Tibial nerve (tissue), 4 donors: ENCODE measurements at regions not wholly inside any gene's neighbourhood (a gene's known extent, or its start where the extent isn't known, plus 50 kb on each side); places are given as distances from the start of the nearest gene placed in this dataset.
A peak's percentile ranks its signal among the peaks of the same experiment; 100 is the strongest.

ENCODE experiments used
- DNase-seq, 2 donors: peaks; one replicate each; pipeline ENCODE4 v3.0.0-alpha.2; 2019; ENCODE audit warnings: low spot score in 2 of 2
- H3K27ac ChIP-seq, 4 donors: fragments of 200-600 bp; sonication (generic) in 3 of 4; one replicate each; pipeline ENCODE4 v1.5.1; 2017 to 2019; ENCODE audit warnings: mild to moderate bottlenecking in 1 of 4
- H3K27me3 ChIP-seq, 2 donors: fragments of 200-600 bp; sonication (generic) in 1 of 2; one replicate each; pipeline versions ENCODE4 v1.5.1 to v1.6.0; 2017 to 2019
- H3K36me3 ChIP-seq, 3 donors: fragments of 200-600 bp; sonication (generic); one replicate each; pipeline ENCODE4 v1.5.1; 2018 to 2019
- H3K4me1 ChIP-seq, 4 donors: fragments of 200-600 bp; sonication (generic) in 3 of 4; one replicate each; pipeline ENCODE4 v1.5.1; 2017 to 2019
- H3K4me3 ChIP-seq, 4 donors: fragments of 200-600 bp; sonication (generic) in 3 of 4; one replicate each; pipeline ENCODE4 v1.5.1; 2017 to 2019; ENCODE audit warnings: mild to moderate bottlenecking in 1 of 4, moderate library complexity in 1 of 4
- H3K9me3 ChIP-seq, 4 donors: fragments of 200-600 bp; sonication (generic) in 3 of 4; one replicate each; pipeline ENCODE4 v1.5.1; 2017 to 2019
- EP300 ChIP-seq, 2 donors: sonication (generic); formaldehyde crosslinking; IDR thresholded peaks; one replicate each; pipeline ENCODE4 v1.6.1; 2017; ENCODE audit warnings: antibody characterized with exemption in 2 of 2, mild to moderate bottlenecking in 1 of 2
- POLR2A ChIP-seq, 2 donors: fragments of 450-650 bp; IDR thresholded peaks; one replicate each; pipeline ENCODE4 v1.6.1; 2017; ENCODE audit warnings: antibody characterized with exemption in 2 of 2, mild to moderate bottlenecking in 2 of 2, moderate library complexity in 2 of 2
- WGBS, 2 donors: methylation state at CpG; one replicate each; pipeline ENCODE4 v1.1.5; 2018; 5-methylcytosine and 5-hydroxymethylcytosine counted together
- TF ChIP-seq, protein P1 (sequence below), 5 experiments: fragments of 200-600 bp in 3 of 5; fragments of 450-650 bp in 2 of 5; sonication (generic) in 3 of 5; IDR thresholded peaks; one replicate each; pipeline ENCODE4 v1.5.1; 2016 to 2019; ENCODE audit warnings: antibody characterized with exemption in 5 of 5, mild to moderate bottlenecking in 3 of 5, moderate library complexity in 2 of 5

DNA sequence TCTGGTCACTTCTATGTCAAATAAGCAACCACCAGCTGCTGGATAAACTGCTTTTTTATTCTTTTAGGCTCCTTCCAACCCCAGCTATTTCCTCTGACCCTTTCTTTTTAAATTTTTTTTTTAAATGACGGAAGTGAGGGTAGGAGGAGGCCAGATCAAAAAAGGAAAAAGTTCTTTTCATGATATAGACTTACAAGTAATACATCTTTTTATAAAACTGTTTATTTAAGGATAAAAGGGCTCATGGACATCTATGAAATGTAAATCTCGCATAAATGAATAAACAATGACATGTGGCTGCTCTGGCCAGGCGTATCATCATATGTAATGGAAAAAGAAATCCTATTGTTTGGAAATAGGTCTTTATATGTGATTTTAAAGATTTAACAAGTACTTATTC lies 169.0 kb upstream of the ATP2B1 start:
- 75 to 80% methylated on average over 3 of the region's 3 CpGs for WGBS, 2 donors
- Histone ChIP-seq H3K27ac (no peak overlapping the region), H3K4me1 (peaks cover 0 to 20% (median 3%) of the 10 kb centered on the region in 4 donors), H3K9me3 (no peaks in the 10 kb centered on the region), H3K27me3 (no peaks in the 10 kb centered on the region), H3K4me3 (no peak overlapping the region), H3K36me3 (no peaks in the 10 kb centered on the region)
- no peak for DNase-seq
- TF ChIP-seq POLR2A (IDR thresholded peaks at IDR 0.05) (no peak), EP300 (IDR thresholded peaks at IDR 0.05) (no peak)
- TF ChIP-seq, protein P1, sequence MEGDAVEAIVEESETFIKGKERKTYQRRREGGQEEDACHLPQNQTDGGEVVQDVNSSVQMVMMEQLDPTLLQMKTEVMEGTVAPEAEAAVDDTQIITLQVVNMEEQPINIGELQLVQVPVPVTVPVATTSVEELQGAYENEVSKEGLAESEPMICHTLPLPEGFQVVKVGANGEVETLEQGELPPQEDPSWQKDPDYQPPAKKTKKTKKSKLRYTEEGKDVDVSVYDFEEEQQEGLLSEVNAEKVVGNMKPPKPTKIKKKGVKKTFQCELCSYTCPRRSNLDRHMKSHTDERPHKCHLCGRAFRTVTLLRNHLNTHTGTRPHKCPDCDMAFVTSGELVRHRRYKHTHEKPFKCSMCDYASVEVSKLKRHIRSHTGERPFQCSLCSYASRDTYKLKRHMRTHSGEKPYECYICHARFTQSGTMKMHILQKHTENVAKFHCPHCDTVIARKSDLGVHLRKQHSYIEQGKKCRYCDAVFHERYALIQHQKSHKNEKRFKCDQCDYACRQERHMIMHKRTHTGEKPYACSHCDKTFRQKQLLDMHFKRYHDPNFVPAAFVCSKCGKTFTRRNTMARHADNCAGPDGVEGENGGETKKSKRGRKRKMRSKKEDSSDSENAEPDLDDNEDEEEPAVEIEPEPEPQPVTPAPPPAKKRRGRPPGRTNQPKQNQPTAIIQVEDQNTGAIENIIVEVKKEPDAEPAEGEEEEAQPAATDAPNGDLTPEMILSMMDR (IDR thresholded peaks at IDR 0.05): no peak

DNA sequence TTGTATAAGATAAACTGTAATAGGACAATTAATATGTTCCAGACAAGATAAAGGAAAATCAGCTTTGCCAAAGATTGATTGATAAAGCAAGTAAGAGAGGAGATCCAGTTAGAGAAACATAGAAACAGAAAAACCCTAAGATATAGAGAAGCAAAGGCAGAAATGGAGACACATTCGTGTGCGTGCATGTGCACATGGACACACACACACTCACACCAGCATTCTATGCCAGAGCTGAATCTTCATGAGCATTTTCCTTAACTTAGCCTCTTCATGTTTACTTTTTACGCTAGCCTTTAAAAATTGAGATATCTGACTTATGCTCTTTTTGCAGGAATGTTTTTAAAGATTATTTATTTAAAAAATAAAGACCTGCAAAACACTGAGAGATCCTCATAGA lies 168.5 kb upstream of the ATP2B1 start:
- H3K4me1 ChIP-seq: peaks cover 0 to 20% (median 3%) of the 10 kb centered on the region in 4 donors
- H3K27ac ChIP-seq: no peak overlapping the region
- no peak overlapping the region for H3K4me3 ChIP-seq
- H3K9me3 ChIP-seq: no peaks in the 10 kb centered on the region
- no peaks in the 10 kb centered on the region for H3K36me3 ChIP-seq
- WGBS, 2 donors: 89 to 92% methylated on average over 3 of the region's 3 CpGs
- no peaks in the 10 kb centered on the region for H3K27me3 ChIP-seq
- no peak for TF ChIP-seq EP300 (IDR thresholded peaks at IDR 0.05)
- no peak for DNase-seq

DNA sequence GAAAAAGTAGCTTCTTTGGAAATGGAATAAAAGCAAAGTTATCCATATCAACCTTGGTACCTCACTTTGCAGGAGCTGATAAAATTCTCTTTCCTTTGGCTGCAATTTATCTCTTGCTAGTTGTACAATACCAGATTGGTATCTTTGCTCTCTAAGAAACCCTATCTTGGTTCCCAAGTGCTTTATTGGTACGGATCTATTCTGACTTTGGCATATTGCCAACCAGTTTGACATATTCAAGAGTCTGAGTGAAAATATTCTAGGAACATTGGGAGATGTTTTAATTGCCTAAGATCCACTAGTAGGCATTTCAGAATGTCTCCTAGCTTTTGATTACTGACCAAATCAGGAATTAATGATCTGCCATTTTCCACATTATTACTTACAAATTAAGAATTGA lies 167.2 kb upstream of the ATP2B1 start:
- 33% methylated on average over 1 of the region's 1 CpG for WGBS, 2 donors
- peaks cover 0 to 15% (median 3%) of the 10 kb centered on the region in 4 donors for H3K4me1 ChIP-seq
- no peak overlapping the region for H3K27ac ChIP-seq
- no peaks in the 10 kb centered on the region for H3K27me3 ChIP-seq
- no peak overlapping the region for H3K4me3 ChIP-seq
- H3K36me3 ChIP-seq: no peaks in the 10 kb centered on the region
- H3K9me3 ChIP-seq: peaks cover 0 to 7% (median 0%) of the 10 kb centered on the region in 4 donors
- TF ChIP-seq, protein P1 (IDR thresholded peaks at IDR 0.05): no peak
- no peak for TF ChIP-seq EP300 (IDR thresholded peaks at IDR 0.05)
- TF ChIP-seq POLR2A (IDR thresholded peaks at IDR 0.05): no peak
- no peak for DNase-seq

GRCh38 chr12:89875225-89875624 lies 166.6 kb upstream of the ATP2B1 start:
- no peaks in the 10 kb centered on the region for H3K27me3 ChIP-seq

DNA sequence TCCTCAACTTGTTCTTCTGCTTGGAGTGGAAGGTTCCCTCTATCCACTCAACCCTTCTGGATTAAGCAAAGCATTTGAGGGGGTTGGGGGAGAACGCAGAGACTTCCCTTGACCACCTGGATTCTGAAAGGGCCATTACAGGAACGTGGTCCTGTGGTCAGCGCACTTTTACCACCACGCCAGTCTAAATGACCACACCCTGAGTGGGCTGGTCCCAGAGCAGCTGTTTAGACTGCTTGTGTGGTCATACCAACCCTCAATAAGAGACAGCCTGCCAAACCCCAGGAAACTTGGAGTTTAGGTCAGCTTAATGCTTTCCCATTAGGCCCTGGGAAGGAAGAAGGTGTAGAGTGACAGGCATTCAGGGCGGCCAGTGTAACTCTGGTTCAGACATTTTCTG lies 165.5 kb upstream of the ATP2B1 start:
- 58 to 77% methylated on average over 3 to 5 of the region's 5 CpGs for WGBS, 2 donors
- no peaks in the 10 kb centered on the region for H3K36me3 ChIP-seq
- H3K4me1 ChIP-seq: peaks cover 0 to 7% (median under 1%) of the 10 kb centered on the region in 4 donors
- peak in 1 of 2 donors; percentile 14 for DNase-seq
- H3K27me3 ChIP-seq: no peaks in the 10 kb centered on the region
- peaks cover 0 to 11% (median 4%) of the 10 kb centered on the region in 4 donors for H3K9me3 ChIP-seq
- no peak overlapping the region for H3K4me3 ChIP-seq
- peak overlapping the region in 1 of 4 donors; percentile 2 for H3K27ac ChIP-seq
- TF ChIP-seq POLR2A (IDR thresholded peaks at IDR 0.05) (no peak), EP300 (IDR thresholded peaks at IDR 0.05) (no peak)
- TF ChIP-seq, protein P1 (IDR thresholded peaks at IDR 0.05): no peak

More at GRCh38 chr12:89875225-89875624, 166.6 kb upstream of the ATP2B1 start:
- Histone ChIP-seq H3K36me3 (no peaks in the 10 kb centered on the region), H3K9me3 (peaks cover 0 to 11% (median 2%) of the 10 kb centered on the region in 4 donors), H3K4me3 (no peak overlapping the region), H3K4me1 (peaks cover 0 to 15% (median 3%) of the 10 kb centered on the region in 4 donors), H3K27ac (no peak overlapping the region)
- WGBS, 2 donors: 84 to 94% methylated on average over 2 of the region's 2 CpGs
- DNase-seq: no peak
- TF ChIP-seq, protein P1 (IDR thresholded peaks at IDR 0.05): no peak
- no peak for TF ChIP-seq POLR2A (IDR thresholded peaks at IDR 0.05)
- no peak for TF ChIP-seq EP300 (IDR thresholded peaks at IDR 0.05)

DNA sequence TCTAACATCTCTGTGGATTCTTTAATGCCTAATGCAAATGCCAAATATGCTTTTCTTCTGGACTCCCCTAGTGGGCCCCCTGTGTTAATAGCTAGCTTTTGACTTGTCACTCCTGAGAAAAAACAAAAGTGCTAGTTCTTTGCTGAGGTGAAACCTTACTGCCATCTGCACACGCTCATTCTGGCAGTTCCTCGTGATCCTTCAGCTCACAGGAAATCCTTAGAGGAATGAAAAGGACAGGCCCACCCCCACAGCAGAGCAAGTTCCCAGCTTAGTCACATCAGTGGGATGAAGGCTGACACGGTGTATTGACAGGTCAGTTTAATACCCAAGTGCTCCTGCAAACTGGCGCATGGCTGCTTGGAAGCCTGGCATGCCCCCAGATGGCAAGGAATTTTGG lies 165.1 kb upstream of the ATP2B1 start:
- WGBS, 2 donors: 35 to 42% methylated on average over 4 of the region's 4 CpGs
- no peak for DNase-seq
- peak overlapping the region in 1 of 4 donors; percentile 2 for H3K27ac ChIP-seq
- no peaks in the 10 kb centered on the region for H3K36me3 ChIP-seq
- TF ChIP-seq EP300 (IDR thresholded peaks at IDR 0.05) (no peak), POLR2A (IDR thresholded peaks at IDR 0.05) (no peak)
- TF ChIP-seq, protein P1 (IDR thresholded peaks at IDR 0.05): no peak
- H3K27me3 ChIP-seq: no peaks in the 10 kb centered on the region
- H3K9me3 ChIP-seq: peaks cover 0 to 11% (median 4%) of the 10 kb centered on the region in 4 donors
- H3K4me3 ChIP-seq: no peak overlapping the region
- H3K4me1 ChIP-seq: peaks cover 0 to 7% (median 0%) of the 10 kb centered on the region in 4 donors
